ENCODE measurements at regions not wholly inside any gene's neighbourhood (a gene's known extent, or its start where the extent isn't known, plus 50 kb on each side); places are given as distances from the start of the nearest gene placed in this dataset.

GRCh38 chr14:29163109-29163508, 396.5 kb downstream of the FOXG1 start:
- H3K36me3 Mint-ChIP-seq (ENCODE audit: low read depth) = no peaks in the 10 kb centered on the region
- no peak overlapping the region for H3K4me3 Mint-ChIP-seq
- H3K4me1 Mint-ChIP-seq = no peaks in the 10 kb centered on the region
- no peaks in the 10 kb centered on the region for H3K27me3 Mint-ChIP-seq (ENCODE audit: low read depth)
- DNase-seq (ENCODE audit: low read depth, low spot score) = no peak
- no peak overlapping the region for H3K27ac Mint-ChIP-seq (ENCODE audit: unreplicated experiment)
- peaks cover 2% of the 10 kb centered on the region for H3K9me3 Mint-ChIP-seq
- TF ChIP-seq, protein P1, sequence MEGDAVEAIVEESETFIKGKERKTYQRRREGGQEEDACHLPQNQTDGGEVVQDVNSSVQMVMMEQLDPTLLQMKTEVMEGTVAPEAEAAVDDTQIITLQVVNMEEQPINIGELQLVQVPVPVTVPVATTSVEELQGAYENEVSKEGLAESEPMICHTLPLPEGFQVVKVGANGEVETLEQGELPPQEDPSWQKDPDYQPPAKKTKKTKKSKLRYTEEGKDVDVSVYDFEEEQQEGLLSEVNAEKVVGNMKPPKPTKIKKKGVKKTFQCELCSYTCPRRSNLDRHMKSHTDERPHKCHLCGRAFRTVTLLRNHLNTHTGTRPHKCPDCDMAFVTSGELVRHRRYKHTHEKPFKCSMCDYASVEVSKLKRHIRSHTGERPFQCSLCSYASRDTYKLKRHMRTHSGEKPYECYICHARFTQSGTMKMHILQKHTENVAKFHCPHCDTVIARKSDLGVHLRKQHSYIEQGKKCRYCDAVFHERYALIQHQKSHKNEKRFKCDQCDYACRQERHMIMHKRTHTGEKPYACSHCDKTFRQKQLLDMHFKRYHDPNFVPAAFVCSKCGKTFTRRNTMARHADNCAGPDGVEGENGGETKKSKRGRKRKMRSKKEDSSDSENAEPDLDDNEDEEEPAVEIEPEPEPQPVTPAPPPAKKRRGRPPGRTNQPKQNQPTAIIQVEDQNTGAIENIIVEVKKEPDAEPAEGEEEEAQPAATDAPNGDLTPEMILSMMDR (conservative IDR thresholded peaks at IDR 0.05) = no peak

- no peaks in the 10 kb centered on the region for H3K27me3 Mint-ChIP-seq (ENCODE audit: low read depth)
- H3K36me3 Mint-ChIP-seq (ENCODE audit: low read depth) = no peaks in the 10 kb centered on the region
- H3K9me3 Mint-ChIP-seq = no peaks in the 10 kb centered on the region
- DNase-seq (ENCODE audit: low read depth, low spot score) = no peak
- no peak overlapping the region for H3K4me3 Mint-ChIP-seq
- H3K27ac Mint-ChIP-seq (ENCODE audit: unreplicated experiment) = no peak overlapping the region
- TF ChIP-seq, protein P1 (conservative IDR thresholded peaks at IDR 0.05) = no peak
- no peaks in the 10 kb centered on the region for H3K4me1 Mint-ChIP-seq
These were observed 398.8 kb downstream of the FOXG1 start for GRCh38 chr14:29165431-29165830.

DNA sequence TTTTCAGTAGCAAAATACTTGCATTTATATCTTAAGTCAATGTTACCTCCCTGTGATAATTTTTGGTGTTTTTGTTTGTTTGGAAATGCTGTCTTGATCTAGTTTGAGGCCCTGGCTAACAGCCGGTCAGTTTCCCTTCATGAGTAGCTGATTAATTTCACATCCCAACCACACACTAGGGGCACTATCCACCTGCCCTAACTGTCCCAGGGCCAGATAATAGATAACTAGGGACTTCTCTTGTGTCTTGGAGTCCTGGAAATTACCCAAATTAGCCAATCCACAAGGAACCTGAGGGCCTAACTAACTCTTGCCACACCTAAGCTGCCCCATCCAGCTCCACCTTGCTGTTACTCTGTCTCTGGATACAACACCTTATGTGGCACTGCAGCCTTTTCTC, 399.9 kb downstream of the FOXG1 start:
- Mint-ChIP-seq H3K4me1 (no peaks in the 10 kb centered on the region), H3K36me3 (ENCODE audit: low read depth) (peaks cover 3% of the 10 kb centered on the region), H3K9me3 (peaks cover 3% of the 10 kb centered on the region), H3K27ac (ENCODE audit: unreplicated experiment) (no peak overlapping the region), H3K4me3 (no peak overlapping the region), H3K27me3 (ENCODE audit: low read depth) (no peaks in the 10 kb centered on the region)
- TF ChIP-seq, protein P1 (conservative IDR thresholded peaks at IDR 0.05) = no peak
- no peak for DNase-seq (ENCODE audit: low read depth, low spot score)

DNA sequence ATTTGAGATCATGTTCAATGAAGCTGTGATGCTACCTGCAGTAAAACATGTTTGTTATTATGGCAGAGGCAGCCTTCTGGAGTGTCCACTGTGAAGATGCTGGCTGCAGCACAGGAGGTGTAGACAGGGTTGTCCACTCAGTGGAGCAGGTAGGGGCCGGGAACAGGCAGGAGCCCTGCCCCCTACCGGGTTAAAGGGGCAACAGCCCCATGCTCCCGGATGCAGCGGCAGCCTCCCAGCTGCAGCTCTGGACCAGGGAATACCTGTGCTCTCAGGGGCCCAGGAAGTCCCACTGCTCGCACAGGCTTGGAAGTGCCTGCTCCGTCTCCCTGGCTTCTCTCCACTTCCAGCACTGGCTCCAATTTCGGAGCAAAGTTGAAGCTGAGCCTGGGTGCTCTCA, 401.6 kb downstream of the FOXG1 start:
- Mint-ChIP-seq H3K27ac (ENCODE audit: unreplicated experiment) (no peak overlapping the region), H3K27me3 (ENCODE audit: low read depth) (no peaks in the 10 kb centered on the region), H3K9me3 (peaks cover 8% of the 10 kb centered on the region), H3K4me3 (no peak overlapping the region), H3K36me3 (ENCODE audit: low read depth) (peaks cover 3% of the 10 kb centered on the region), H3K4me1 (no peaks in the 10 kb centered on the region)
- TF ChIP-seq, protein P1 (conservative IDR thresholded peaks at IDR 0.05) = no peak
- no peak for DNase-seq (ENCODE audit: low read depth, low spot score)

DNA sequence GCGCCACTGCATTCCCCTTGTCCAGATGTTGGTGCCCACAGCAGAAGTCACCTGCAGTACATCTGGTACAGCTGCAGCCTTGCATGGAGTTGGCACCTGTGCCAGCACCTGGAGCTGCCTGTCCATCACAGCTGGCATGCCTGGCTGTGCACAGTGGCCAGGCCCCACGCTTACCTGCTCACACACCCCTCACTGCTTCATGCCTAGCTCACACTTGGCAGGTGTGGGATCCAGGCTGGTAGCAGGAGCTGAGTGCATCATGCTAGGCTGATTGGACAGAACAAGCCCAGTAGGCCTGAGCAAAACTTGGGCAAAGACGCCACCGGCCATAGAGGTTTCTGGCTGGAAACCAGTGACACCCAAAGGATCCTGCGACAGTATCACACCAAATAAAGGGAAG, 402.8 kb downstream of the FOXG1 start:
- TF ChIP-seq, protein P1 (conservative IDR thresholded peaks at IDR 0.05) = no peak
- DNase-seq (ENCODE audit: low read depth, low spot score) = no peak
- H3K36me3 Mint-ChIP-seq (ENCODE audit: low read depth) = peaks cover 8% of the 10 kb centered on the region
- H3K4me3 Mint-ChIP-seq = no peak overlapping the region
- no peak overlapping the region for H3K27ac Mint-ChIP-seq (ENCODE audit: unreplicated experiment)
- H3K4me1 Mint-ChIP-seq = no peaks in the 10 kb centered on the region
- H3K27me3 Mint-ChIP-seq (ENCODE audit: low read depth) = no peaks in the 10 kb centered on the region
- peaks cover 13% of the 10 kb centered on the region for H3K9me3 Mint-ChIP-seq

- H3K4me3 Mint-ChIP-seq = no peak overlapping the region
- no peak for DNase-seq (ENCODE audit: low read depth, low spot score)
- peaks cover 8% of the 10 kb centered on the region for H3K36me3 Mint-ChIP-seq (ENCODE audit: low read depth)
- H3K27me3 Mint-ChIP-seq (ENCODE audit: low read depth) = no peaks in the 10 kb centered on the region
- no peak overlapping the region for H3K27ac Mint-ChIP-seq (ENCODE audit: unreplicated experiment)
- TF ChIP-seq, protein P1 (conservative IDR thresholded peaks at IDR 0.05) = no peak
- H3K9me3 Mint-ChIP-seq = peaks cover 22% of the 10 kb centered on the region
- no peaks in the 10 kb centered on the region for H3K4me1 Mint-ChIP-seq
These were observed 409.1 kb downstream of the FOXG1 start for GRCh38 chr14:29175706-29176105.
